ENCODE measurements at regions not wholly inside any gene's neighbourhood (a gene's known extent, or its start where the extent isn't known, plus 50 kb on each side); places are given as distances from the start of the nearest gene placed in this dataset.
"Not testable (repeated sequence)": the region's sequence is repeated elsewhere in the genome, so short reads cannot be mapped to it uniquely, and the experiment has no call there.

- DNase-seq (ENCODE audit: low read depth), result no peak
These were observed 110.5 kb upstream of the KCND3 start for GRCh38 chr1:112099979-112100378.

GRCh38 chr1:112105557-112105956 lies 116.1 kb upstream of the KCND3 start:
- DNase-seq (ENCODE audit: low read depth), result no peak

- no peak for DNase-seq (ENCODE audit: low read depth)
These were observed 120.6 kb upstream of the KCND3 start for GRCh38 chr1:112110031-112110430.

GRCh38 chr1:112111734-112112133 lies 122.3 kb upstream of the KCND3 start:
- no peak for DNase-seq (ENCODE audit: low read depth)

- DNase-seq (ENCODE audit: low read depth), result no peak
These were observed 125.1 kb upstream of the KCND3 start for GRCh38 chr1:112114540-112114939.

GRCh38 chr1:112126598-112126997 lies 137.1 kb upstream of the KCND3 start:
- no peak for DNase-seq (ENCODE audit: low read depth)

- DNase-seq (ENCODE audit: low read depth), result not testable (repeated sequence)
These were observed 138.1 kb upstream of the KCND3 start for GRCh38 chr1:112127606-112128005.

GRCh38 chr1:112133487-112133886 lies 144.0 kb upstream of the KCND3 start:
- DNase-seq (ENCODE audit: low read depth), result no peak

- DNase-seq (ENCODE audit: low read depth), result no peak
These were observed 151.3 kb upstream of the KCND3 start for GRCh38 chr1:112140743-112141142.

GRCh38 chr1:112141301-112141700 lies 151.8 kb upstream of the KCND3 start:
- no peak for DNase-seq (ENCODE audit: low read depth)

GRCh38 chr1:112141923-112142322 lies 152.5 kb upstream of the KCND3 start:
- DNase-seq (ENCODE audit: low read depth), result no peak

- DNase-seq (ENCODE audit: low read depth), result no peak
These were observed 154.5 kb upstream of the KCND3 start for GRCh38 chr1:112143871-112144441.

- DNase-seq (ENCODE audit: low read depth), result no peak
These were observed 155.4 kb upstream of the KCND3 start for GRCh38 chr1:112144733-112145426.

GRCh38 chr1:112146201-112146715 lies 156.8 kb upstream of the KCND3 start:
- DNase-seq (ENCODE audit: low read depth), result no peak

GRCh38 chr1:112160214-112160613 lies 170.7 kb upstream of the KCND3 start:
- not testable (repeated sequence) for DNase-seq (ENCODE audit: low read depth)

- no peak for DNase-seq (ENCODE audit: low read depth)
These were observed 175.9 kb upstream of the KCND3 start for GRCh38 chr1:112165375-112165774.

GRCh38 chr1:112169517-112169916 lies 180.0 kb upstream of the KCND3 start:
- no peak for DNase-seq (ENCODE audit: low read depth)

GRCh38 chr1:112172294-112172882 lies 182.9 kb upstream of the KCND3 start:
- peak; percentile 49 for DNase-seq (ENCODE audit: low read depth)

- no peak for DNase-seq (ENCODE audit: low read depth)
These were observed 187.8 kb upstream of the KCND3 start for GRCh38 chr1:112177314-112177713.

GRCh38 chr1:112188611-112189010 lies 199.1 kb upstream of the KCND3 start:
- no peak for DNase-seq (ENCODE audit: low read depth)

- DNase-seq (ENCODE audit: low read depth), result no peak
These were observed 199.9 kb upstream of the CTTNBP2NL start for GRCh38 chr1:112196008-112196588.

- peak; percentile 21 for DNase-seq (ENCODE audit: low read depth)
These were observed 199.3 kb upstream of the CTTNBP2NL start for GRCh38 chr1:112196731-112197130.

- no peak for DNase-seq (ENCODE audit: low read depth)
These were observed 186.5 kb upstream of the CTTNBP2NL start for GRCh38 chr1:112209493-112209892.
